ENCODE measurements at regions not wholly inside any gene's neighbourhood (a gene's known extent, or its start where the extent isn't known, plus 50 kb on each side); places are given as distances from the start of the nearest gene placed in this dataset.

DNA sequence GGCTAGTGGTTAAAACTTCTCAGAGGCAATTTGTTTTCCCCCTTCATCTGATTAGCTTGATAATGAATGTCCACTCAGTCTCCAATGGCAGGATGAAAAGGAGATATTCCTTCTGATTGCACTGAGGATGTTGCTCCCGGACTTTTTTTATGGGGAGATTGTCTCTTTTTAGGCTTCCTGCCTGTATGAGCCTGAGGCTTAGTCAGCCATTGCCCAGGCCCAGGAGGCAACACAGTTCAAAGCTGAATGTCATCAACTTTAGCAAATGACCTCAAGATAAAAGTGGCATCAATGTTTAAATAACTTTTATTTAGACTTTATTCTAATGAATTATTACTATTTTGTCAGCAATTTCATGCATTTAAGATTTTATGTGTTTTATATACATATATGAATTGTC is 162.9 kb upstream of the PTBP2 start:
- no peak overlapping the region for H4K5ac ChIP-seq (ENCODE audit: insufficient read length, low read depth, low read length)
- peak overlapping the region; percentile 48; the same call in 1 of the 2 replicates for H2BK20ac ChIP-seq (ENCODE audit: low read length)
- H3K4ac ChIP-seq (replicated peaks; ENCODE audit: insufficient read length, low read depth, low read length), result no peak overlapping the region
- peak overlapping the region; percentile 8; the same call in 1 of the 2 replicates for H2BK5ac ChIP-seq (ENCODE audit: low read depth, low read length)
- no peak overlapping the region for H3K14ac ChIP-seq (ENCODE audit: insufficient read length)
- no peak overlapping the region for H4K8ac ChIP-seq (ENCODE audit: extremely low read depth, insufficient read depth, low read length)
- H3K56ac ChIP-seq (replicated peaks; ENCODE audit: insufficient read length, low read depth, low read length), result no peak overlapping the region
- no peaks in the 10 kb centered on the region for H3K27me3 ChIP-seq (replicated peaks in 1 of 4; ENCODE audit: control insufficient read depth in 3 of 4, extremely low read depth in 1 of 4, insufficient read depth in 3 of 4, low read length in 3 of 4)
- no peaks in the 10 kb centered on the region for H3K79me2 ChIP-seq (ENCODE audit: control insufficient read depth in 1 of 2, insufficient read depth in 2 of 2, low read length in 2 of 2)
- 100% methylated on average over 1 of the region's 1 CpG; no CpG with 5 or more reads in 1 of the 2 experiments for WGBS, 2 experiments (ENCODE audit: extremely low coverage in 1 of 2, insufficient coverage in 1 of 2, insufficient read length in 1 of 2, insufficient replicate concordance in 2 of 2, low coverage in 1 of 2, low lambda C conversion rate in 2 of 2, missing lambda C conversion rate in 1 of 2)
- H3K79me1 ChIP-seq (ENCODE audit: low read depth, low read length), result no peaks in the 10 kb centered on the region
- no peaks in the 10 kb centered on the region for H3K36me3 ChIP-seq (ENCODE audit: control insufficient read depth in 2 of 4, insufficient read depth in 4 of 4, low read length in 3 of 4)
- peak overlapping the region; percentile 78 for H2BK120ac ChIP-seq (replicated peaks; ENCODE audit: low read depth, low read length)
- peak overlapping the region; percentile 42; the same call in 1 of the 2 replicates for H2AFZ ChIP-seq (ENCODE audit: low read length)
- CTCF ChIA-PET (ENCODE audit: partially characterized antibody), result interaction anchor here (1.0 to 1.2 kb wide), 2 partner anchors 12 to 36 kb away, joined by 3 read pairs; no protein-coding TSS in a partner anchor
- no peak for DNase-seq (ENCODE audit: low read depth in 1 of 2, low spot score in 2 of 2)
- H3K18ac ChIP-seq (ENCODE audit: extremely low read depth, low read length), result peak overlapping the region; percentile 64; the same call in 1 of the 2 replicates
- H2BK12ac ChIP-seq (ENCODE audit: low read depth, low read length), result no peak overlapping the region
- H2AK5ac ChIP-seq (ENCODE audit: low read depth, low read length), result no peak overlapping the region
- H4K20me1 ChIP-seq (replicated peaks in 1 of 2; ENCODE audit: control insufficient read depth in 1 of 2, insufficient read depth in 2 of 2, low read length in 2 of 2), result no peaks in the 10 kb centered on the region
- no peak overlapping the region for H3K4me3 ChIP-seq (ENCODE audit: extremely low read depth in 1 of 4, insufficient read depth in 2 of 4, low read depth in 3 of 4, low read length in 4 of 4)
- H2BK15ac ChIP-seq (ENCODE audit: low read length), result no peak overlapping the region
- H3K9ac ChIP-seq (replicated peaks in 1 of 4; ENCODE audit: extremely low read depth in 1 of 4, low read depth in 3 of 4, low read length in 3 of 4), result no peak overlapping the region
- POLR2A ChIA-PET (ENCODE audit: partially characterized antibody), result interaction anchor here (0.8 to 1.1 kb wide), 2 partner anchors 9 to 164 kb away, joined by 3 read pairs; partner anchors contain the start of gene PTBP2
- H3K23ac ChIP-seq (ENCODE audit: insufficient read length), result no peak overlapping the region
- peaks cover 4 to 25% (median 18%) of the 10 kb centered on the region in 4 experiments; a peak in 6 of 7 replicates for H3K4me1 ChIP-seq (replicated peaks in 1 of 4; ENCODE audit: control insufficient read depth in 3 of 4, insufficient read depth in 4 of 4, low read length in 3 of 4)
- no peak overlapping the region for H3K27ac ChIP-seq (ENCODE audit: low read depth, low read length)
- no peaks in the 10 kb centered on the region for H3K23me2 ChIP-seq (ENCODE audit: low read depth, low read length)
- H3K4me2 ChIP-seq (ENCODE audit: insufficient read depth in 1 of 2, low read depth in 2 of 2, low read length in 2 of 2), result no peak overlapping the region
- H3K9me3 ChIP-seq (ENCODE audit: insufficient read depth in 2 of 2, low read depth in 1 of 2, low read length in 1 of 2), result no peaks in the 10 kb centered on the region
- no peak overlapping the region for H4K91ac ChIP-seq (replicated peaks; ENCODE audit: insufficient read length, low read length)
- FAIRE-seq, result no peak
- TF ChIP-seq, protein P1, sequence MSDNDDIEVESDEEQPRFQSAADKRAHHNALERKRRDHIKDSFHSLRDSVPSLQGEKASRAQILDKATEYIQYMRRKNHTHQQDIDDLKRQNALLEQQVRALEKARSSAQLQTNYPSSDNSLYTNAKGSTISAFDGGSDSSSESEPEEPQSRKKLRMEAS (IDR thresholded peaks at IDR 0.05), result no peak
- TF ChIP-seq JUN (IDR thresholded peaks at IDR 0.05; ENCODE audit: low read depth, low read length) (no peak), RNF2 (IDR thresholded peaks at IDR 0.05; ENCODE audit: borderline replicate concordance, low read depth, low read length, missing control alignments, poor library complexity, severe bottlenecking) (no peak), CHD1 (IDR thresholded peaks at IDR 0.05; ENCODE audit: low read depth, low read length) (no peak), HDAC6 (IDR thresholded peaks at IDR 0.05; ENCODE audit: low read depth, low read length) (no peak), RAD21 (IDR thresholded peaks at IDR 0.05 in 1 of 2, conservative IDR thresholded peaks at IDR 0.05 in 1 of 2; ENCODE audit: low read depth in 2 of 2, low read length in 2 of 2) (no peak), HDAC2 (IDR thresholded peaks at IDR 0.05; ENCODE audit: borderline replicate concordance in 1 of 2, low read depth in 2 of 2, low read length in 2 of 2) (no peak), KDM1A (IDR thresholded peaks at IDR 0.05; ENCODE audit: borderline replicate concordance, low read length) (no peak), TAF7 (optimal IDR thresholded peaks at IDR 0.05; ENCODE audit: borderline replicate concordance, low read depth, low read length) (no peak)
- TF ChIP-seq, protein P2, sequence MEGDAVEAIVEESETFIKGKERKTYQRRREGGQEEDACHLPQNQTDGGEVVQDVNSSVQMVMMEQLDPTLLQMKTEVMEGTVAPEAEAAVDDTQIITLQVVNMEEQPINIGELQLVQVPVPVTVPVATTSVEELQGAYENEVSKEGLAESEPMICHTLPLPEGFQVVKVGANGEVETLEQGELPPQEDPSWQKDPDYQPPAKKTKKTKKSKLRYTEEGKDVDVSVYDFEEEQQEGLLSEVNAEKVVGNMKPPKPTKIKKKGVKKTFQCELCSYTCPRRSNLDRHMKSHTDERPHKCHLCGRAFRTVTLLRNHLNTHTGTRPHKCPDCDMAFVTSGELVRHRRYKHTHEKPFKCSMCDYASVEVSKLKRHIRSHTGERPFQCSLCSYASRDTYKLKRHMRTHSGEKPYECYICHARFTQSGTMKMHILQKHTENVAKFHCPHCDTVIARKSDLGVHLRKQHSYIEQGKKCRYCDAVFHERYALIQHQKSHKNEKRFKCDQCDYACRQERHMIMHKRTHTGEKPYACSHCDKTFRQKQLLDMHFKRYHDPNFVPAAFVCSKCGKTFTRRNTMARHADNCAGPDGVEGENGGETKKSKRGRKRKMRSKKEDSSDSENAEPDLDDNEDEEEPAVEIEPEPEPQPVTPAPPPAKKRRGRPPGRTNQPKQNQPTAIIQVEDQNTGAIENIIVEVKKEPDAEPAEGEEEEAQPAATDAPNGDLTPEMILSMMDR (IDR thresholded peaks at IDR 0.05; ENCODE audit: control extremely low read depth in 1 of 3, insufficient read depth in 1 of 3, low read depth in 1 of 3, low read length in 3 of 3), result no peak

Measured in H1 (cell line).